Upper lobe of right lung (tissue), 1 donor: ENCODE measurements at regions not wholly inside any gene's neighbourhood (a gene's known extent, or its start where the extent isn't known, plus 50 kb on each side); places are given as distances from the start of the nearest gene placed in this dataset.
A peak's percentile ranks its signal among the peaks of the same experiment; 100 is the strongest.

Experiments used
- ATAC-seq: fragments of 200-7000 bp; cut with Tn5 transposase; one replicate; pipeline ENCODE4 v1.9.1; 2020; ENCODE audit warnings: mild to moderate bottlenecking, moderate library complexity
- DNase-seq: peaks from one replicate; pipeline ENCODE4 v3.0.0-alpha.2; 2020
- H3K27ac ChIP-seq: fragments of 200-600 bp; one replicate; pipeline ENCODE4 v1.8.0; 2022
- H3K27me3 ChIP-seq: fragments of 200-600 bp; one replicate; pipeline ENCODE4 v1.8.0; 2022; ENCODE audit warnings: mild to moderate bottlenecking
- H3K36me3 ChIP-seq: fragments of 200-600 bp; one replicate; pipeline ENCODE4 v1.8.0; 2022
- H3K4me1 ChIP-seq: fragments of 200-600 bp; one replicate; pipeline ENCODE4 v1.8.0; 2022
- H3K4me3 ChIP-seq: fragments of 200-600 bp; one replicate; pipeline ENCODE4 v1.8.0; 2022; ENCODE audit warnings: mild to moderate bottlenecking
- H3K9me3 ChIP-seq: fragments of 200-600 bp; one replicate; pipeline ENCODE4 v1.8.0; 2022
- intact Hi-C: fragments of 100-400 bp; cut with DNase I; formaldehyde crosslinking; loops from one replicate; pipeline ENCODE4 v1.11.0; 2022
- TF ChIP-seq, protein P1 (sequence below): fragments of 200-600 bp; IDR thresholded peaks from one replicate; pipeline ENCODE4 v1.8.0; 2022; ENCODE audit warnings: antibody characterized with exemption
- donor health status: DM: no; HTN: yes; CAD: no; lungs with severe emphysema.

DNA sequence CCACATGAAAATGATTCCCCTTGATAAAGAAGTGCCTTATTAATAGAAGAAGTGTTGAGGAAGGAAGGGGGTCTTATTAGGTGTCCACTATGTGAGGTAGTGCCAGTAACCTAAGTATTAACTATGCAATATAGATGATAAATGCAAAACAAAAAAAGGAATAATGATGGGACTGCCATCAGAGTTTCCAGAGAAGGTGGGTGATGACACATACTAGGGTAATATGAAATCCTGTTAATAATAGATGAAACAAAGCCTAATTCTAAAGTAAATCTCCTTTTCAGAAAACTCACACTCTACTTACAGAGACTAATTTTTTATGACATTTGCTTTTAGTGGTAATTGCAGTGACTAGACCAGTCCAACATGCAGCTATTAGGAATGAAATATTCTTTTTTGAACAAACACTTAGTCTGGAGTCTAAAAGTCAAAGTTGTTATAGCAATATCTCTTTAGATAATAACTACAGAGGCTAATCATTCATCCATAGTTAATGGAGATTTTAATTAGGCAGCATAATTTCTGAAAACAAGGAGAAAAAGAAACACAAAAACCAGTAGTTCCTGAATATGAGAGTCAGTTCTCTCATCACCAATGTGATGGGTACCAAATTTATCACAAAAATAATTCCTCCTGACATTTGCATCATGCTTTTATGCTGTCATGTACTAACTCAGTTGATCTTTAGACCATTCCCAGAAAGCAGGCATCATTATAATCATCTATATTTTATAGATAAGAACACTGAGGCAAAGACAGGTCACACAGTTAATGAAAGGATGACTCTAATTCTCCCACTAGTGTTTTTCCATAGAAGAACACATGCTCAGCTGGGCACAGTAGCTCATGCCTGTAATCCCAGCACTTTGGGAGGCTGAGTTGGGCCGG lies 208.8 kb upstream of the ARG1 start:
- DNase-seq, result no peak
- no peaks in the 10 kb centered on the region for H3K27me3 ChIP-seq
- no peak overlapping the region for H3K4me3 ChIP-seq
- H3K27ac ChIP-seq, result no peak overlapping the region
- intact Hi-C loops, result no loop called here
- ATAC-seq, result no peak
- TF ChIP-seq, protein P1, sequence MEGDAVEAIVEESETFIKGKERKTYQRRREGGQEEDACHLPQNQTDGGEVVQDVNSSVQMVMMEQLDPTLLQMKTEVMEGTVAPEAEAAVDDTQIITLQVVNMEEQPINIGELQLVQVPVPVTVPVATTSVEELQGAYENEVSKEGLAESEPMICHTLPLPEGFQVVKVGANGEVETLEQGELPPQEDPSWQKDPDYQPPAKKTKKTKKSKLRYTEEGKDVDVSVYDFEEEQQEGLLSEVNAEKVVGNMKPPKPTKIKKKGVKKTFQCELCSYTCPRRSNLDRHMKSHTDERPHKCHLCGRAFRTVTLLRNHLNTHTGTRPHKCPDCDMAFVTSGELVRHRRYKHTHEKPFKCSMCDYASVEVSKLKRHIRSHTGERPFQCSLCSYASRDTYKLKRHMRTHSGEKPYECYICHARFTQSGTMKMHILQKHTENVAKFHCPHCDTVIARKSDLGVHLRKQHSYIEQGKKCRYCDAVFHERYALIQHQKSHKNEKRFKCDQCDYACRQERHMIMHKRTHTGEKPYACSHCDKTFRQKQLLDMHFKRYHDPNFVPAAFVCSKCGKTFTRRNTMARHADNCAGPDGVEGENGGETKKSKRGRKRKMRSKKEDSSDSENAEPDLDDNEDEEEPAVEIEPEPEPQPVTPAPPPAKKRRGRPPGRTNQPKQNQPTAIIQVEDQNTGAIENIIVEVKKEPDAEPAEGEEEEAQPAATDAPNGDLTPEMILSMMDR, result no peak
- H3K9me3 ChIP-seq, result no peaks in the 10 kb centered on the region
- H3K36me3 ChIP-seq, result no peaks in the 10 kb centered on the region
- peaks cover 5% of the 10 kb centered on the region for H3K4me1 ChIP-seq

DNA sequence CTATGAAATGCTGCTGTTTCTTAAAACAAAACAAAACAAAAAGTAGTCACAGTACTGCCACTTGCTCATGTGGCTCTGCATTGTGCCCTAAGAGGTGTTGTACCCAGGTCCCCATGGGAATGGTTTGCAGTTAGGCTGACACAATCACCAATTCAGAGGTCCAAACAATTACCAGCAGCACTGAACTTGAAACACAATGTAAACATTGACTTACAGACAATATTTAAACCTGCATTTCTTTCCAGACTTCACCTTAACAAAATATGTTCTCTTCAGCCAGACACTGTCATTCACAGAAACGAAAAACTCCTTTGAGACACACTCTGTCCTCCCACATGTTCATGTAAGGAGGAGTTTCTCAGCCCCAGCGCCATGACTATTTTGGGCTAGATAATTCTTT lies 206.8 kb upstream of the ARG1 start:
- H3K36me3 ChIP-seq, result no peaks in the 10 kb centered on the region
- ATAC-seq, result no peak
- no peaks in the 10 kb centered on the region for H3K9me3 ChIP-seq
- no peaks in the 10 kb centered on the region for H3K27me3 ChIP-seq
- H3K4me3 ChIP-seq, result no peak overlapping the region
- intact Hi-C loops, result no loop called here
- H3K4me1 ChIP-seq, result peaks cover 5% of the 10 kb centered on the region
- TF ChIP-seq, protein P1, result no peak
- no peak overlapping the region for H3K27ac ChIP-seq
- no peak for DNase-seq

DNA sequence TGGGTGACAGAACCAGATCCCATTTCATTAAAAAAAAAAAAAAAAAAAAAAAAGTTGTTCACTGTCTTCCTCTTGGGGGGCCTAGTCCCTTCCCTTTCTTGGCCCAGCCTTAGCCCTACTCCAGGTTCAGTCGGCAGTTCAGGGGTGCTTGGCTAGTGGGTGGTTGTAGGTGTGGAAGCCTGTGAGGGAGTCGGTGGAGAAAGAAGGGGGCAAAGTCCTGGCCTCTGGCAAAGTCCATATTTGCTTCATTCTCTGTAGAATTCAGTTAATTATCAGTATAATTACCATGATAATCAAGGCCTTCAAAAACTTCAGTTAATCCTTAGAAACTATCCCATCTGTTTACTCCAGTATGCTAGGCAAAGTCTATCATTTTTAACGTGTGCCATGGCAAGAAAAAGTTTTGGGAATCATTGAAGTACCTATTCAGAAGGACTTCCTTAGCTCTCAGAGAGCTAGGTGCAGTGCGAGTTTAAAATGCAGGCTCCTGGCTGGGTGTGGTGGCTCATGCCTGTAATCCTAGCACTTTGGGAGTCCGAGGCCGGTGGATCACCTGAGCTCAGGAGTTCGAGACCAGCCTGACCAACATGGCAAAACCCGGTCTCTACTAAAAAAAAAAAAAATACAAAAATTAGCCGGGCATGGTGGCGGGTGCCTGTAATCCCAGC lies 205.7 kb upstream of the ARG1 start:
- Histone ChIP-seq H3K27ac (no peak overlapping the region), H3K4me3 (no peak overlapping the region), H3K36me3 (no peaks in the 10 kb centered on the region), H3K4me1 (peaks cover 5% of the 10 kb centered on the region), H3K9me3 (no peaks in the 10 kb centered on the region), H3K27me3 (no peaks in the 10 kb centered on the region)
- intact Hi-C loops, result no loop called here
- ATAC-seq (no peak), DNase-seq (no peak)
- TF ChIP-seq, protein P1, result no peak

DNA sequence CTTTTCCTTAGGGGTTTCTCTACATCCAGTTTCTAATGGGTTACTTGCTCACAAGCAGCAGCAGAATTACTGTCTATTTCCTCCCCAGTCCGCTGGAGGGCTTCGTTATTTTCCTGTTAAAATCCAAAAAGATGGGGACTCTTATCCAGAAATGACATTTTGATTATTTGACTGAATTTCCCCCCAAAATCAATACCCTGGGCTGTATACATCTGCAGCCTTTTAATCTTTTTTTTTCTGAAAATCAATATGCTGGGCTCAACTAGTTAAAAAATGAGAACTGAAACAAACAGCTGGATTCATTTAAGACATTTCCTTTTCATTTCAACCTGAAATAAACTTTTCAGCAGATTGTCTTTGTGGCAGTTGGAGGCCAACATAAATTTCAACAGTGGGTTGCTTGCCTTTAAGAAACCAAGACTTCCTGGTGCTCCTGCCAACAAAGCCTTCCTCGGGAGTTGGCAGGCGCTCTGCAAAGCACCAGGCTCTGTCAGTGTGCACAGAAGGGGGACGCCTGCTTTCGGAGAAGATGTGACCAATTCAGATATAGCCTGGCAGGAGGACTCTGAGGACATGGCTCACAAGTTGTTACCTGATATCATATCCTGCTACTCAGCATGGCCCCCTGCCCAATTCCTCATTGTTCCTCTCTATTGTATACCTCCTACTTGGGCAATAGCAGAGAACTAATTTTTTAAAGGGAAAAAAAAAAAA lies 204.7 kb upstream of the ARG1 start:
- TF ChIP-seq, protein P1, result no peak
- ATAC-seq, result peak; percentile 86

DNA sequence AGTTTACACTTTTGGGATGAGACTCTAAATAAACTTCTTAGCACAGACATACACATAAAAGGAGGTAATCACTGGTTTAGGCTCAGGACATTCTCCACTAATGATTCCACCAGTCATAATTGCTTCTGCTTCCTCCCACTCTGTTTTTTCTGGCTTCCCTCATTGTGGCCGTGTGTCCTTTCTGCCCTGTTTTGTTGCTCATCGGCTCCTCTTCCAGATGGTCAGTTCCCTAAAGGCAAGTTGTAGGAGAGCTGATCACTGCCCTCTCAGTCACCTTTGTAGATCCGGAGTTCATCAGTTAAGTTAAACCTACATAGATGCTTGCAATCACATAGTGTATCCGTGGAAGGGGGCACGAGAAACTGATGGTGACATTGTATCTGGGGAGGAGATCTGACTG lies 200.5 kb upstream of the ARG1 start:
- no peaks in the 10 kb centered on the region for H3K36me3 ChIP-seq
- H3K27me3 ChIP-seq, result no peaks in the 10 kb centered on the region
- DNase-seq, result no peak
- H3K9me3 ChIP-seq, result no peaks in the 10 kb centered on the region
- ATAC-seq, result no peak
- intact Hi-C loops, result no loop called here
- TF ChIP-seq, protein P1, result no peak
- H3K4me1 ChIP-seq, result peaks cover 5% of the 10 kb centered on the region
- no peak overlapping the region for H3K27ac ChIP-seq
- H3K4me3 ChIP-seq, result no peak overlapping the region

More for the DNA sequence above, 204.7 kb upstream of the ARG1 start:
- no peaks in the 10 kb centered on the region for H3K36me3 ChIP-seq
- H3K9me3 ChIP-seq, result no peaks in the 10 kb centered on the region
- peak; percentile 67 for DNase-seq
- intact Hi-C loops, result no loop called here
- no peaks in the 10 kb centered on the region for H3K27me3 ChIP-seq
- no peak overlapping the region for H3K4me3 ChIP-seq
- peaks cover 5% of the 10 kb centered on the region for H3K4me1 ChIP-seq
- H3K27ac ChIP-seq, result no peak overlapping the region
